Lower leg skin (tissue), 3 donors: ENCODE measurements at regions not wholly inside any gene's neighbourhood (a gene's known extent, or its start where the extent isn't known, plus 50 kb on each side); places are given as distances from the start of the nearest gene placed in this dataset.

ENCODE experiments used
- POLR2A ChIP-seq, 2 donors: fragments of 450-650 bp; IDR thresholded peaks; one replicate each; pipeline ENCODE4 v1.6.1; 2016 to 2017; ENCODE audit warnings: antibody characterized with exemption in 2 of 2, mild to moderate bottlenecking in 1 of 2, moderate library complexity in 1 of 2
- TF ChIP-seq, protein P1 (sequence below), 3 donors: fragments of 450-650 bp; IDR thresholded peaks; one replicate each; pipeline ENCODE4 v1.5.1; 2016; ENCODE audit warnings: antibody characterized with exemption in 3 of 3, mild to moderate bottlenecking in 3 of 3, moderate library complexity in 2 of 3

DNA sequence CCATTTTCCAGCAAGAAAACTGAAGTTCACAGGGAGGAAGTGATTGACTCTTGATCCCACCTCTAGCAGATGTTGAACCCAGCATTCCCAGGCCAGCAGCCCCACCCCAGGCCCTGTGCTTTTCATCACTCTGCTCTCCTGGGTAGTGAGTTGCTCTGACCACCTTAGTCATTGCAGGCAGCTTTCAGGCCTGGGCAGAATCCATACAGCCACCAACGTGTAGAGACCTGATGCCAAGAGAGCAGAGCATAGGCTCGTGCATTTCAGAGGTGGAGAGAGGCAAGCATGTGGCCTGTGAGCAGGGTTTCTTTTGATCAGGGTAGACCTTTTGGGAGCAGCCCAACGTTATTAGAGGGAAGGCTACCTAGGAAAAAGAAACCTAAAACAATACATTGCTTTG, 334.6 kb downstream of the PTEN start:
- TF ChIP-seq, protein P1, sequence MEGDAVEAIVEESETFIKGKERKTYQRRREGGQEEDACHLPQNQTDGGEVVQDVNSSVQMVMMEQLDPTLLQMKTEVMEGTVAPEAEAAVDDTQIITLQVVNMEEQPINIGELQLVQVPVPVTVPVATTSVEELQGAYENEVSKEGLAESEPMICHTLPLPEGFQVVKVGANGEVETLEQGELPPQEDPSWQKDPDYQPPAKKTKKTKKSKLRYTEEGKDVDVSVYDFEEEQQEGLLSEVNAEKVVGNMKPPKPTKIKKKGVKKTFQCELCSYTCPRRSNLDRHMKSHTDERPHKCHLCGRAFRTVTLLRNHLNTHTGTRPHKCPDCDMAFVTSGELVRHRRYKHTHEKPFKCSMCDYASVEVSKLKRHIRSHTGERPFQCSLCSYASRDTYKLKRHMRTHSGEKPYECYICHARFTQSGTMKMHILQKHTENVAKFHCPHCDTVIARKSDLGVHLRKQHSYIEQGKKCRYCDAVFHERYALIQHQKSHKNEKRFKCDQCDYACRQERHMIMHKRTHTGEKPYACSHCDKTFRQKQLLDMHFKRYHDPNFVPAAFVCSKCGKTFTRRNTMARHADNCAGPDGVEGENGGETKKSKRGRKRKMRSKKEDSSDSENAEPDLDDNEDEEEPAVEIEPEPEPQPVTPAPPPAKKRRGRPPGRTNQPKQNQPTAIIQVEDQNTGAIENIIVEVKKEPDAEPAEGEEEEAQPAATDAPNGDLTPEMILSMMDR (IDR thresholded peaks at IDR 0.05) = no peak
- no peak for TF ChIP-seq POLR2A (IDR thresholded peaks at IDR 0.05)
